ENCODE measurements at regions not wholly inside any gene's neighbourhood (a gene's known extent, or its start where the extent isn't known, plus 50 kb on each side); places are given as distances from the start of the nearest gene placed in this dataset.
"Not testable (repeated sequence)": the region's sequence is repeated elsewhere in the genome, so short reads cannot be mapped to it uniquely, and the experiment has no call there.

DNA sequence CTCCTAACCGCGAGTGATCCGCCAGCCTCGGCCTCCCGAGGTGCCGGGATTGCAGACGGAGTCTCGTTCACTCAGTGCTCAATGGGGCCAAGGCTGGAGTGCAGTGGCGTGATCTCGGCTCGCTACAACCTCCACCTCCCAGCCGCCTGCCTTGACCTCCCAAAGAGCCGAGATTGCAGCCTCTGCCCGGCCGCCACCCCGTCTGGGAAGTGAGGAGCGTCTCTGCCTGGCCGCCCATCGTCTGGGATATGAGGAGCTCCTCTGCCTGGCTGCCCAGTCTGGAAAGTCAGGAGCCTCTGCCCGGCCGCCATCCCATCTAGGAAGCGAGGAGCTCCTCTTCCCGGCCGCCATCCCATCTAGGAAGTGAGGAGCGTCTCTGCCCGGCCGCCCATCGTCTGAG lies 58.8 kb upstream of the ANKRD30BL start:
- H3K27me3 ChIP-seq (ENCODE audit: control insufficient read depth in 5 of 5, insufficient read depth in 4 of 5, low read length in 5 of 5); H3K4me1 ChIP-seq (ENCODE audit: control insufficient read depth in 5 of 5, insufficient read depth in 5 of 5, low read length in 5 of 5); H3K9ac ChIP-seq (ENCODE audit: low read length in 5 of 5); H3K36me3 ChIP-seq (ENCODE audit: control insufficient read depth in 5 of 5, insufficient read depth in 5 of 5, low read length in 5 of 5); H3K4me3 ChIP-seq (ENCODE audit: low read depth in 1 of 5, low read length in 5 of 5); H3K27ac ChIP-seq (ENCODE audit: low read depth, low read length); H3K9me3 ChIP-seq (ENCODE audit: control insufficient read depth in 5 of 5, low read length in 5 of 5): not testable (repeated sequence)

DNA sequence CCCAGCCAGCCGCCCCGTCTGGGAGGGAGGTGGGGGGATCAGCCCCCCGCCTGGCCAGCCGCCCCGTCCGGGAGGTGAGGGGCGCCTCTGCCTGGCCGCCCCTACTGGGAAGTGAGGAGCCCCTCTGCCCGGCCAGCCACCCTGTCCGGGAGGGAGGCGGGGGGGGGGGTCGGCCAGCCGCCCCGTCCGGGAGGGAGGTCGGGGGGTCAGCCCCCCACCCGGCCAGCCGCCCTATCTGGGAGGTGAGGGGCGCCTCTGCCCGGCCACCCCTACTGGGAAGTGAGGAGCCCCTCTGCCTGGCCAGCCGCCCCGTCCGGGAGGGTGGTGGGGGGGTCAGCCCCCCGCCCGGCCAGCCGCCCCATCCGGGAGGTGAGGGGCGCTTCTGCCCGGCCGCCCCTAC lies 60.1 kb upstream of the ANKRD30BL start:
- H3K4me1 ChIP-seq (ENCODE audit: control insufficient read depth in 5 of 5, insufficient read depth in 5 of 5, low read length in 5 of 5); H3K36me3 ChIP-seq (ENCODE audit: control insufficient read depth in 5 of 5, insufficient read depth in 5 of 5, low read length in 5 of 5); H3K27me3 ChIP-seq (ENCODE audit: control insufficient read depth in 5 of 5, insufficient read depth in 4 of 5, low read length in 5 of 5); H3K9me3 ChIP-seq (ENCODE audit: control insufficient read depth in 5 of 5, low read length in 5 of 5); H3K9ac ChIP-seq (ENCODE audit: low read length in 5 of 5); H3K4me3 ChIP-seq (ENCODE audit: low read depth in 1 of 5, low read length in 5 of 5); H3K27ac ChIP-seq (ENCODE audit: low read depth, low read length): not testable (repeated sequence)

DNA sequence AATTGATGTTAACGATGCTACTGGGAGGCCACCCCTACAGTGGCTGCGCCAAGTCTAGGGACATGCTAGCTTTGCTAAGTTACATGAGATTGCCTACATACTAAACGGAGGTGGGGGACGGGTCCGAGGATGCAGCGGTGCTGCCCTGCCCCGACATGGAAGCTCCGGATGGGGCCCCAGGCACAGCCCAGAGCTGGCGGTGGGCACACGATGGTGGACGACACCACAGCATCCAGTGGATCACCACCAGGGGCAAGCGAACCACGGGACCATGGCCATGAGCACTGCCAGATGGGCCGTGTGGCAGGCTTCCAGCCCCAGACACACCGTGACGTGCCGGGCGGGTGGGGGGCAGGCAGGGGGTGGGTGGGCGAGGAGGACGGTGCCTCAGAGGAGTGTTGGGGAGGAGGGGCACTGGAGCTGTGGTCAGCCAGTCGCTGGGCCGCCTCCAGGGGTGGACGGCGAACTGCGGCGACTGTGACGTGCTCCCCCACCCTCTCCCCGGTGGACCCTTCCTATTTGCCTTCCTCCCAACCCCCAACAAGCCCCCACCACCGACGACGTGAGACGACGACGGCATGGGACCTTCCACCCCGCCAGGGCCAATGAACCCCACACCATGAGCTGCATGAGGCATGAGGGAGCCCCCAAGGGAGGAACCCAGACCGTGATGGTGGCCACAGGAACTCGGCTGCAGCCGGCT lies 90.6 kb upstream of the ANKRD30BL start:
- Histone ChIP-seq H3K36me3 (ENCODE audit: control insufficient read depth in 5 of 5, insufficient read depth in 5 of 5, low read length in 5 of 5) (no peaks in the 10 kb centered on the region), H3K27me3 (ENCODE audit: control insufficient read depth in 5 of 5, insufficient read depth in 4 of 5, low read length in 5 of 5) (peaks cover 3 to 15% (median 5%) of the 10 kb centered on the region in 5 donors), H3K9ac (ENCODE audit: low read length in 5 of 5) (no peak overlapping the region), H3K27ac (ENCODE audit: low read depth, low read length) (no peak overlapping the region), H3K9me3 (ENCODE audit: control insufficient read depth in 5 of 5, low read length in 5 of 5) (peaks cover 0 to 4% (median 2%) of the 10 kb centered on the region in 5 donors), H3K4me1 (ENCODE audit: control insufficient read depth in 5 of 5, insufficient read depth in 5 of 5, low read length in 5 of 5) (peaks cover 0 to 6% (median 3%) of the 10 kb centered on the region in 5 donors), H3K4me3 (ENCODE audit: low read depth in 1 of 5, low read length in 5 of 5) (no peak overlapping the region)

- no peak overlapping the region for H3K9ac ChIP-seq (ENCODE audit: low read length in 5 of 5)
These were observed 91.1 kb upstream of the ANKRD30BL start for GRCh38 chr2:132252894-132253264.

GRCh38 chr2:132253496-132254305 lies 91.9 kb upstream of the ANKRD30BL start:
- Histone ChIP-seq H3K27ac (ENCODE audit: low read depth, low read length) (no peak overlapping the region), H3K36me3 (ENCODE audit: control insufficient read depth in 5 of 5, insufficient read depth in 5 of 5, low read length in 5 of 5) (no peaks in the 10 kb centered on the region), H3K27me3 (ENCODE audit: control insufficient read depth in 5 of 5, insufficient read depth in 4 of 5, low read length in 5 of 5) (peaks cover 3 to 15% (median 6%) of the 10 kb centered on the region in 5 donors), H3K9ac (ENCODE audit: low read length in 5 of 5) (no peak overlapping the region), H3K4me3 (ENCODE audit: low read depth in 1 of 5, low read length in 5 of 5) (no peak overlapping the region), H3K9me3 (ENCODE audit: control insufficient read depth in 5 of 5, low read length in 5 of 5) (peaks cover 0 to 4% (median 2%) of the 10 kb centered on the region in 5 donors), H3K4me1 (ENCODE audit: control insufficient read depth in 5 of 5, insufficient read depth in 5 of 5, low read length in 5 of 5) (peaks cover 0 to 9% (median 4%) of the 10 kb centered on the region in 5 donors)

More at GRCh38 chr2:132252894-132253264, 91.1 kb upstream of the ANKRD30BL start:
- Histone ChIP-seq H3K4me1 (ENCODE audit: control insufficient read depth in 5 of 5, insufficient read depth in 5 of 5, low read length in 5 of 5) (peaks cover 0 to 9% (median 4%) of the 10 kb centered on the region in 5 donors), H3K27me3 (ENCODE audit: control insufficient read depth in 5 of 5, insufficient read depth in 4 of 5, low read length in 5 of 5) (peaks cover 3 to 15% (median 6%) of the 10 kb centered on the region in 5 donors), H3K36me3 (ENCODE audit: control insufficient read depth in 5 of 5, insufficient read depth in 5 of 5, low read length in 5 of 5) (no peaks in the 10 kb centered on the region), H3K27ac (ENCODE audit: low read depth, low read length) (no peak overlapping the region), H3K9me3 (ENCODE audit: control insufficient read depth in 5 of 5, low read length in 5 of 5) (peaks cover 0 to 4% (median 2%) of the 10 kb centered on the region in 5 donors), H3K4me3 (ENCODE audit: low read depth in 1 of 5, low read length in 5 of 5) (no peak overlapping the region)

GRCh38 chr2:132254306-132254919 lies 92.7 kb upstream of the ANKRD30BL start:
- H3K27me3 ChIP-seq (ENCODE audit: control insufficient read depth in 5 of 5, insufficient read depth in 4 of 5, low read length in 5 of 5), result peaks cover 3 to 15% (median 6%) of the 10 kb centered on the region in 5 donors
- H3K9ac ChIP-seq (ENCODE audit: low read length in 5 of 5); H3K4me3 ChIP-seq (ENCODE audit: low read depth in 1 of 5, low read length in 5 of 5); H3K27ac ChIP-seq (ENCODE audit: low read depth, low read length); H3K36me3 ChIP-seq (ENCODE audit: control insufficient read depth in 5 of 5, insufficient read depth in 5 of 5, low read length in 5 of 5); H3K9me3 ChIP-seq (ENCODE audit: control insufficient read depth in 5 of 5, low read length in 5 of 5); H3K4me1 ChIP-seq (ENCODE audit: control insufficient read depth in 5 of 5, insufficient read depth in 5 of 5, low read length in 5 of 5): not testable (repeated sequence)

DNA sequence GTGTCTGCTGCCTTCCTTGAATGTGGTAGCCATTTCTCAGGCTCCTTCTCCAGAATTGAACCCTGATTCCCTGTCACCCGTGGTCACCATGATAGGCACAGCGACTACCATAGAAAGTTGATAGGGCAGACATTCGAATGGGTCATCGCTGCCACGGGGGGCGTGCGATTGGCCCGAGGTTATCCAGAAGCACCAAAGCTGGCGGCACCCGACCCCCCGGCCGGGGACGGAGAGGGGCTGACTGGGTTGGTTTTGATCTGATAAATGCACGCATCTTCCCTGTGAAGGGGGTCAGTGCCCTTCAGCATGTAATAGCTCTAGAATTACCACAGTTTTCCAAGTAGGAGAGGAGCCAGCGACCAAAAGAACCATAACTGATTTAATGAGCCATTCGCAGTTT lies 94.0 kb upstream of the ANKRD30BL start:
- peaks cover 0 to 4% (median 0%) of the 10 kb centered on the region in 5 donors for H3K9me3 ChIP-seq (ENCODE audit: control insufficient read depth in 5 of 5, low read length in 5 of 5)

GRCh38 chr2:132256251-132256902 lies 94.6 kb upstream of the ANKRD30BL start:
- Histone ChIP-seq H3K4me3 (ENCODE audit: low read depth in 1 of 5, low read length in 5 of 5) (no peak overlapping the region), H3K36me3 (ENCODE audit: control insufficient read depth in 5 of 5, insufficient read depth in 5 of 5, low read length in 5 of 5) (no peaks in the 10 kb centered on the region), H3K9ac (ENCODE audit: low read length in 5 of 5) (no peak overlapping the region), H3K27ac (ENCODE audit: low read depth, low read length) (no peak overlapping the region), H3K9me3 (ENCODE audit: control insufficient read depth in 5 of 5, low read length in 5 of 5) (peaks cover 0 to 4% (median 0%) of the 10 kb centered on the region in 5 donors), H3K27me3 (ENCODE audit: control insufficient read depth in 5 of 5, insufficient read depth in 4 of 5, low read length in 5 of 5) (peaks cover 3 to 15% (median 6%) of the 10 kb centered on the region in 5 donors), H3K4me1 (ENCODE audit: control insufficient read depth in 5 of 5, insufficient read depth in 5 of 5, low read length in 5 of 5) (peaks cover 0 to 9% (median 4%) of the 10 kb centered on the region in 5 donors)

More for the DNA sequence above, 94.0 kb upstream of the ANKRD30BL start:
- Histone ChIP-seq H3K27me3 (ENCODE audit: control insufficient read depth in 5 of 5, insufficient read depth in 4 of 5, low read length in 5 of 5) (peaks cover 3 to 15% (median 6%) of the 10 kb centered on the region in 5 donors), H3K4me1 (ENCODE audit: control insufficient read depth in 5 of 5, insufficient read depth in 5 of 5, low read length in 5 of 5) (peaks cover 0 to 9% (median 4%) of the 10 kb centered on the region in 5 donors), H3K36me3 (ENCODE audit: control insufficient read depth in 5 of 5, insufficient read depth in 5 of 5, low read length in 5 of 5) (no peaks in the 10 kb centered on the region), H3K27ac (ENCODE audit: low read depth, low read length) (no peak overlapping the region), H3K4me3 (ENCODE audit: low read depth in 1 of 5, low read length in 5 of 5) (no peak overlapping the region), H3K9ac (ENCODE audit: low read length in 5 of 5) (no peak overlapping the region)

GRCh38 chr2:132256903-132257300 lies 95.2 kb upstream of the ANKRD30BL start:
- H3K27me3 ChIP-seq (ENCODE audit: control insufficient read depth in 5 of 5, insufficient read depth in 4 of 5, low read length in 5 of 5), result peaks cover 3 to 15% (median 6%) of the 10 kb centered on the region in 5 donors
- peak overlapping the region in 1 of 5 donors; percentile 33 for H3K4me3 ChIP-seq (ENCODE audit: low read depth in 1 of 5, low read length in 5 of 5)
- not testable (repeated sequence) for H3K4me1 ChIP-seq (ENCODE audit: control insufficient read depth in 5 of 5, insufficient read depth in 5 of 5, low read length in 5 of 5); H3K27ac ChIP-seq (ENCODE audit: low read depth, low read length); H3K36me3 ChIP-seq (ENCODE audit: control insufficient read depth in 5 of 5, insufficient read depth in 5 of 5, low read length in 5 of 5); H3K9ac ChIP-seq (ENCODE audit: low read length in 5 of 5); H3K9me3 ChIP-seq (ENCODE audit: control insufficient read depth in 5 of 5, low read length in 5 of 5)

All from subcutaneous abdominal adipose tissue (tissue), 5 donors.